DND-41 (cell line): ENCODE measurements at regions not wholly inside any gene's neighbourhood (a gene's known extent, or its start where the extent isn't known, plus 50 kb on each side); places are given as distances from the start of the nearest gene placed in this dataset.

Source experiments
- CTCF ChIP-seq: IDR thresholded peaks from 2 replicates; pipeline ENCODE4 v1.5.1; 2012; ENCODE audit warnings: borderline replicate concordance, low read length, moderate library complexity, mild to moderate bottlenecking; ENCODE audit not compliant: poor library complexity, severe bottlenecking; ENCODE audit errors: extremely low read depth
- EZH2 ChIP-seq: IDR thresholded peaks from 3 replicates; pipeline ENCODE4 v1.6.1; 2012; ENCODE audit warnings: borderline replicate concordance, low read depth, mild to moderate bottlenecking, moderate library complexity, low read length, inconsistent platforms; ENCODE audit not compliant: severe bottlenecking

- TF ChIP-seq EZH2 (no peak), CTCF (no peak)
Measured at GRCh38 chr1:217115404-217116380, 392.5 kb upstream of the ESRRG start.
